HEK293T (cell line): ENCODE measurements at regions not wholly inside any gene's neighbourhood (a gene's known extent, or its start where the extent isn't known, plus 50 kb on each side); places are given as distances from the start of the nearest gene placed in this dataset.

Experiments used
- CTCF ChIA-PET: fragments of 350-600 bp; formaldehyde crosslinking; extraction: SDS; loops from one replicate; lab custom pipeline; 2021; ENCODE audit warnings: antibody characterized with exemption, inconsistent platforms; lab: Yijun Ruan, JAX
- POLR2A ChIA-PET: fragments of 350-600 bp; formaldehyde crosslinking; extraction: SDS; loops from one replicate; lab custom pipeline; 2020; ENCODE audit warnings: antibody characterized with exemption, inconsistent platforms; lab: Yijun Ruan, JAX
- DNase-seq: peaks from one replicate; pipeline ENCODE4 v3.0.0; 2012; ENCODE audit warnings: mixed read lengths; ENCODE audit errors: extremely low spot score
- ARNT ChIP-seq: fragments of 450-650 bp; IDR thresholded peaks from 2 replicates; pipeline ENCODE4 v1.6.1; 2017; ENCODE audit warnings: mild to moderate bottlenecking
- BHLHE40 ChIP-seq: fragments of 450-650 bp; IDR thresholded peaks from 2 replicates; pipeline ENCODE4 v1.6.1; 2016; ENCODE audit warnings: mild to moderate bottlenecking, moderate library complexity, borderline replicate concordance
- CTBP1 ChIP-seq: fragments of 450-650 bp; IDR thresholded peaks from 2 replicates; pipeline ENCODE4 v1.6.1; 2016; ENCODE audit warnings: borderline replicate concordance
- ELF4 ChIP-seq: fragments of 450-650 bp; IDR thresholded peaks from 2 replicates; pipeline ENCODE4 v1.6.1; 2017; ENCODE audit warnings: antibody characterized with exemption
- FOXA1 ChIP-seq: fragments of 450-650 bp; IDR thresholded peaks from 2 replicates; pipeline ENCODE4 v1.6.1; 2016; ENCODE audit warnings: mild to moderate bottlenecking
- FOXK2 ChIP-seq: fragments of 450-650 bp; IDR thresholded peaks from 2 replicates; pipeline ENCODE4 v1.6.1; 2016; ENCODE audit warnings: mild to moderate bottlenecking
- FOXM1 ChIP-seq: fragments of 450-650 bp; IDR thresholded peaks from 2 replicates; pipeline ENCODE4 v1.6.1; 2017; ENCODE audit warnings: mild to moderate bottlenecking, borderline replicate concordance
- HDGF ChIP-seq: fragments of 450-650 bp; IDR thresholded peaks from 2 replicates; pipeline ENCODE4 v1.6.1; 2017; ENCODE audit warnings: antibody characterized with exemption, borderline replicate concordance
- L3MBTL2 ChIP-seq: fragments of 450-650 bp; conservative IDR thresholded peaks from 2 replicates; pipeline ENCODE4 v1.6.1; 2016; ENCODE audit warnings: mild to moderate bottlenecking
- LEF1 ChIP-seq: fragments of 450-650 bp; IDR thresholded peaks from 2 replicates; pipeline ENCODE4 v1.6.1; 2017; ENCODE audit warnings: mild to moderate bottlenecking, borderline replicate concordance
- NFRKB ChIP-seq: fragments of 450-650 bp; IDR thresholded peaks from 2 replicates; pipeline ENCODE4 v1.6.1; 2016; ENCODE audit warnings: mild to moderate bottlenecking, moderate library complexity
- SP1 ChIP-seq: fragments of 450-650 bp; IDR thresholded peaks from 2 replicates; pipeline ENCODE4 v1.6.1; 2017
- SUZ12 ChIP-seq: fragments of 450-650 bp; IDR thresholded peaks from 2 replicates; pipeline ENCODE4 v1.6.1; 2016; ENCODE audit warnings: mild to moderate bottlenecking
- TARDBP ChIP-seq: fragments of 450-650 bp; IDR thresholded peaks from 2 replicates; pipeline ENCODE4 v1.6.1; 2016
- ZNF384 ChIP-seq: fragments of 450-650 bp; IDR thresholded peaks from 2 replicates; pipeline ENCODE4 v1.6.1; 2016
- TF ChIP-seq, protein P1 (sequence below): fragments of 450-650 bp; IDR thresholded peaks from 2 replicates; pipeline ENCODE4 v1.6.1; 2016

DNA sequence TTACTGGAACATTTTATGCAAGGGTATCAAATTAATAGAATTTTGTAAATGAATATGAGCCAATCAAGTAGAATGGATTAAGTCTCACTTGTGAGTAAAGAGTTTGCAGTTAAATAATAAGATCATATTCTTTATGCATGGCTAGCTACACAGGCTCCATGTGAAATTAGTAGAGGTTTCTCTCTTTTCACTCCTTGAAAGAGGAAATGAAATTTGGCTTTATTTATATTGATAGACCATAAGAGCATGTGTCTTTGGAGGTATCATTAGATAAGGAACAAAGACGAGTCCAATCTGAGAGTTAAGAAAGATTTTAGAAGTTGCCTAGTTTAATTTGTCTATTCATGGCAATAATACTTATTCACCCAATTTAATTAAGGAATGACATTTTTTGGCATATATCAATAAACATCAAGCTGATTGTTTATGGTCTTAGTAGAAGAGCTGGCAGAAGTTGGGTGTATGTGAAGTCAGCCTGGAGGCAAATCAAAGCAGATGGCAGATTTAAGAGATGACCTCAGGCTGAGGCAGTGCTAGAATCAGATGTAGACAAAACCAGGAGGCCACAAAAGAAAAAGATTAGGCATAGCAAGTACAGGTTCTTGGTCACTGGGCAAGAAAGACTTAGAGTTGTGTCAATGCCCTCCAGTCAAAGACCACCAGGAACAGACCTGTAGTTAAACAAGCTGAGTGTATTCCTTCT, 406.5 kb upstream of the ARHGEF26 start:
- ChIA-PET CTCF (no interaction called here), POLR2A (no interaction called here)
- TF ChIP-seq NFRKB = no peak
- no peak for TF ChIP-seq HDGF
- TF ChIP-seq ZNF384 = no peak
- TF ChIP-seq SP1 = no peak
- no peak for TF ChIP-seq SUZ12
- TF ChIP-seq CTBP1 = no peak
- no peak for TF ChIP-seq ELF4
- TF ChIP-seq TARDBP = no peak
- TF ChIP-seq FOXA1 = no peak
- no peak for TF ChIP-seq FOXM1
- TF ChIP-seq LEF1 = no peak
- TF ChIP-seq, protein P1, sequence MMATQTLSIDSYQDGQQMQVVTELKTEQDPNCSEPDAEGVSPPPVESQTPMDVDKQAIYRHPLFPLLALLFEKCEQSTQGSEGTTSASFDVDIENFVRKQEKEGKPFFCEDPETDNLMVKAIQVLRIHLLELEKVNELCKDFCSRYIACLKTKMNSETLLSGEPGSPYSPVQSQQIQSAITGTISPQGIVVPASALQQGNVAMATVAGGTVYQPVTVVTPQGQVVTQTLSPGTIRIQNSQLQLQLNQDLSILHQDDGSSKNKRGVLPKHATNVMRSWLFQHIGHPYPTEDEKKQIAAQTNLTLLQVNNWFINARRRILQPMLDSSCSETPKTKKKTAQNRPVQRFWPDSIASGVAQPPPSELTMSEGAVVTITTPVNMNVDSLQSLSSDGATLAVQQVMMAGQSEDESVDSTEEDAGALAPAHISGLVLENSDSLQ = no peak
- no peak for TF ChIP-seq FOXK2
- no peak for TF ChIP-seq L3MBTL2
- TF ChIP-seq ARNT = no peak
- no peak for DNase-seq

DNA sequence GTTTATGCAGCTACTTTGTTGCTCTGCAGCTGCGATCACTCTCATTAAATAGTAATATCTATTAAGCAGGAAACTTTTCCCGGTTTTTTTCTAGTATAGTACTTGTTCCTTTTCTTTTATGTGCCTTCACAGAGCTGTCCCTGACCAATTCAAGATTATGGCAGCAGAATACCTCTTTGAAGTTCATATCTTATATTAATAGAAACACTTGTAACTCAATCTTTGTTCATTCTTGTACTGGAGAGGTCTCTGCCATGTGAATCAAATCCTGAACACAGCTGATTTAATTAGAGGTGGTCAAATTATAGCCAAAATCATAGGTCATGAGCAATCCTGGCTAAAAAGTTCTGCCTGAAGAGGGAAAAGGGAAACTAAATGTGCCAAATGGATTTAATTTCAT, 399.0 kb upstream of the ARHGEF26 start:
- TF ChIP-seq ELF4 = no peak
- TF ChIP-seq ARNT = no peak
- no peak for TF ChIP-seq L3MBTL2
- no peak for TF ChIP-seq SUZ12
- TF ChIP-seq TARDBP = no peak
- TF ChIP-seq CTBP1 = no peak
- no peak for TF ChIP-seq FOXM1
- no peak for TF ChIP-seq ZNF384
- TF ChIP-seq, protein P1 = no peak
- no peak for TF ChIP-seq HDGF
- TF ChIP-seq NFRKB = no peak
- no peak for TF ChIP-seq LEF1
- no peak for TF ChIP-seq SP1
- no peak for TF ChIP-seq FOXK2
- no peak for TF ChIP-seq BHLHE40
- no peak for TF ChIP-seq FOXA1
- DNase-seq = no peak
- CTCF ChIA-PET = no interaction called here

DNA sequence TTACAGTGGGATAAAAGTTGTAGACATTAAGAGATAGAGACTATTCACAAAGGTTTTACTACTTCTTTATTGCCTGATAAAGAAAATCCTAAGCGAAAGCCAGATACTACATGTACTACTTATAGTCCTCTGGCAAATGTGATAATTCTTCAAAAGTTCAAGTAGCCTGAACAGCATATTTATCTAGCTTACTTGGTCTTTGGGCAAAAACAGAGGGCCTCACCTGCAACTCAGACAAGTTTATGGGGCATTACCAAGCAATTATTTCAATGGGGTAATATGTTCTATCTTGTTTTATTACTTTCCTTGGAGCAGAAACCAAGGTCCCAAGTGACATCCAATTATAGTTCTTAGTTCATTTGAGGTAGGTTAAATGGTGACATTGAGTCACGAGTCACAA, 390.1 kb upstream of the ARHGEF26 start:
- no peak for DNase-seq
- ChIA-PET POLR2A (no interaction called here), CTCF (interaction anchor here (0.6 kb wide), 1 partner anchor 55 kb away, joined by 3 read pairs; no protein-coding TSS in a partner anchor)
- TF ChIP-seq CTBP1 = no peak
- no peak for TF ChIP-seq ELF4
- no peak for TF ChIP-seq SUZ12
- TF ChIP-seq NFRKB = no peak
- TF ChIP-seq TARDBP = no peak
- no peak for TF ChIP-seq FOXA1
- TF ChIP-seq, protein P1 = no peak
- no peak for TF ChIP-seq SP1
- no peak for TF ChIP-seq L3MBTL2
- TF ChIP-seq LEF1 = no peak
- no peak for TF ChIP-seq BHLHE40
- TF ChIP-seq ZNF384 = no peak

More for the DNA sequence above, 399.0 kb upstream of the ARHGEF26 start:
- POLR2A ChIA-PET = no interaction called here

DNA sequence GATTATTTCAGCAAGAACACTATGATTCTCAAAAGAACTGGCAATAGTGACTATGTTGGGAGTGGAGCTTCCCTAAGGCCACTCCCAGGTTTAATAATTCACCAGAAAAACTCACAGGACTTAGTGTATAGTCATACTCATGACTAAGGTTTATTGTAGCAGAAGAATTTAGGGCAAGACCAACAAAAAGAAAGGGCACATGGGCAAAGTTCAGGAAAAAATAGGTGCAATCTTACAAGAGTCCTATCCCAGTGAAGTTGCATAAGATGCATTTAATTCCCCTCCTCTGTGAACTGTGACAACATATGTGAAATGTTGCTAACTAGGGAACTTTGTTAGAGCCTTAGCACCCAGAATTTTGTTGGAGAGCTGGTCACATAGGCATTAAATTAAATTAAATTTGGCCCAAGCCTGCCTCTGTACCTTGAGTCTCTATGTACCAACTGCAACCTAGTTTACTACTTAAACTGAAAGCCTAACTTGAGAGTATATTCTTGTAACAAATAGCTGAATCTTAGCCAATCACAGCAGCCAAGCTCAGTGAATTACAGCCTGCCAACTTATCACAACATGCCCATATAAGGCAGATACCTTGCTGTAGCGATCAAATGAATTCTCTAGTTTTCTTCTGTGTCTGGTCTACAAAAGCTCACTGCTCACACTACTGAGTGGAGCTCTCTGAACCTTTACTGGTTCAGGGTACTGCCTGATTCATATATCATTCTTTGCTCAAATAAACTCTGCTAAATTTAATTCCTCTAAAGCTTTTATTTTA, 386.2 kb upstream of the ARHGEF26 start:
- TF ChIP-seq FOXA1 (no peak), NFRKB (no peak), HDGF (no peak), L3MBTL2 (no peak), CTBP1 (no peak), ARNT (no peak), BHLHE40 (no peak), FOXM1 (no peak), ELF4 (no peak), TARDBP (no peak), SP1 (no peak), FOXK2 (no peak), LEF1 (no peak), ZNF384 (no peak)
- TF ChIP-seq, protein P1 = no peak
- ChIA-PET POLR2A (no interaction called here), CTCF (no interaction called here)
- no peak for DNase-seq

DNA sequence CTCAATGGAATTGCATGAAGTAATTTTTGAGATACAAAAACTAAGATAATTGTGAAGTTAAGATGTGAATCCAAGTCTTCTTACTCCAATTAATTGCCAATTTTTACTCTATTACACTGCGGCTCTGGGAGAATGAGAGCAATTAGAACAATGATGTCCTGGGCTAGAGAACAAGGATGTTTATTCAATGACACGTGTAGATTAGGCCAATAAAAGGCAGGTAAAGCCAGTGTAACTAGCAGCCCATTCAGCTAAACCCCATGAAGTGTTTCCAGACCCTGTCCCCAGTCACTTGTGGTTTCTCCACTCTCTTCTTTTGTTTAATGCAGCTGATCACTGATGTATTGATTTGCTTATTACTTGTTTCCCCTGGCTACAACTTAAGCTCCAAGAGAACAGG, 381.1 kb upstream of the ARHGEF26 start:
- DNase-seq = no peak
- CTCF ChIA-PET = no interaction called here
- POLR2A ChIA-PET = no interaction called here
- no peak for TF ChIP-seq HDGF
- no peak for TF ChIP-seq FOXK2
- TF ChIP-seq SP1 = no peak
- TF ChIP-seq SUZ12 = no peak
- TF ChIP-seq BHLHE40 = no peak
- TF ChIP-seq ZNF384 = no peak
- TF ChIP-seq ELF4 = no peak
- no peak for TF ChIP-seq TARDBP
- no peak for TF ChIP-seq L3MBTL2
- no peak for TF ChIP-seq FOXM1
- TF ChIP-seq NFRKB = no peak
- TF ChIP-seq ARNT = no peak
- no peak for TF ChIP-seq LEF1
- no peak for TF ChIP-seq FOXA1
- no peak for TF ChIP-seq CTBP1
- TF ChIP-seq, protein P1 = no peak
